Activated naive CD8-positive, alpha-beta T cell treated with anti-CD3 and anti-CD28 coated beads, Interleukin-2, amount 50 U/mL, for 24 hours (primary cell): ENCODE measurements at regions not wholly inside any gene's neighbourhood (a gene's known extent, or its start where the extent isn't known, plus 50 kb on each side); places are given as distances from the start of the nearest gene placed in this dataset.

ENCODE experiments used
- ATAC-seq: fragments of 150-1000 bp; cut with Tn5 transposase; one replicate; pipeline ENCODE4 v1.10.0; 2021
- DNase-seq: peaks from one replicate; pipeline ENCODE4 v3.0.0; 2021
- H3K27ac Mint-ChIP-seq: one replicate; pipeline ENCODE4 v1.8.0; 2021; ENCODE audit warnings: mild to moderate bottlenecking, mixed read lengths
- H3K27me3 Mint-ChIP-seq: one replicate; pipeline ENCODE4 v1.8.0; 2021; ENCODE audit warnings: mixed read lengths
- H3K36me3 Mint-ChIP-seq: one replicate; pipeline ENCODE4 v1.8.0; 2021; ENCODE audit warnings: low read depth, mixed read lengths
- H3K4me1 Mint-ChIP-seq: one replicate; pipeline ENCODE4 v1.8.0; 2021; ENCODE audit warnings: mixed read lengths
- H3K4me3 Mint-ChIP-seq: one replicate; pipeline ENCODE4 v1.8.0; 2021; ENCODE audit warnings: mild to moderate bottlenecking, moderate library complexity, mixed read lengths
- H3K9me3 Mint-ChIP-seq: one replicate; pipeline ENCODE4 v1.8.0; 2021; ENCODE audit warnings: mixed read lengths

GRCh38 chr3:139292192-139292591, 51.6 kb upstream of the MRPS22 start:
- no peaks in the 10 kb centered on the region for H3K36me3 Mint-ChIP-seq
- H3K4me1 Mint-ChIP-seq = no peaks in the 10 kb centered on the region
- no peaks in the 10 kb centered on the region for H3K9me3 Mint-ChIP-seq
- ATAC-seq (no peak), DNase-seq (no peak)
- no peak overlapping the region for H3K4me3 Mint-ChIP-seq
- H3K27me3 Mint-ChIP-seq = no peaks in the 10 kb centered on the region
- H3K27ac Mint-ChIP-seq = no peak overlapping the region

- no peak for DNase-seq
- Mint-ChIP-seq H3K4me3 (no peak overlapping the region), H3K4me1 (no peaks in the 10 kb centered on the region), H3K27ac (no peak overlapping the region), H3K36me3 (no peaks in the 10 kb centered on the region), H3K27me3 (no peaks in the 10 kb centered on the region), H3K9me3 (no peaks in the 10 kb centered on the region)
- peak; percentile 6 for ATAC-seq
Observed at GRCh38 chr3:139292711-139293664, 50.8 kb upstream of the MRPS22 start.

- Mint-ChIP-seq H3K4me3 (no peak overlapping the region), H3K27me3 (no peaks in the 10 kb centered on the region), H3K36me3 (no peaks in the 10 kb centered on the region), H3K27ac (no peak overlapping the region), H3K4me1 (no peaks in the 10 kb centered on the region), H3K9me3 (no peaks in the 10 kb centered on the region)
- ATAC-seq = no peak
- no peak for DNase-seq
Observed at GRCh38 chr3:139293665-139294023, 50.2 kb upstream of the MRPS22 start.
